Skeletal muscle satellite cell (primary cell): ENCODE measurements at regions not wholly inside any gene's neighbourhood (a gene's known extent, or its start where the extent isn't known, plus 50 kb on each side); places are given as distances from the start of the nearest gene placed in this dataset.

Source experiments
- H3K27me3 ChIP-seq: 2 replicates; pipeline ENCODE4 v1.7.0; 2013; ENCODE audit warnings: low read length; ENCODE audit not compliant: control insufficient read depth, insufficient read depth
- H3K36me3 ChIP-seq: 2 replicates; pipeline ENCODE4 v1.7.0; 2013; ENCODE audit warnings: mild to moderate bottlenecking, control low read depth, low read length; ENCODE audit not compliant: insufficient read depth
- H3K4me1 ChIP-seq: 2 replicates; pipeline ENCODE4 v1.7.0; 2013; ENCODE audit warnings: low read length; ENCODE audit not compliant: control insufficient read depth, insufficient read depth
- H3K4me2 ChIP-seq: 2 replicates; pipeline ENCODE4 v1.7.0; 2013; ENCODE audit warnings: mild to moderate bottlenecking, low read length
- H3K4me3 ChIP-seq: 2 replicates; pipeline ENCODE4 v1.7.0; 2013; ENCODE audit warnings: low read length
- H3K9ac ChIP-seq: 2 replicates; pipeline ENCODE4 v1.7.0; 2013; ENCODE audit warnings: mild to moderate bottlenecking, low read depth, low read length, moderate library complexity
- H3K9me3 ChIP-seq: replicated peaks from 2 replicates; pipeline ENCODE4 v1.7.0; 2013; ENCODE audit warnings: mild to moderate bottlenecking, control low read depth, low read length

DNA sequence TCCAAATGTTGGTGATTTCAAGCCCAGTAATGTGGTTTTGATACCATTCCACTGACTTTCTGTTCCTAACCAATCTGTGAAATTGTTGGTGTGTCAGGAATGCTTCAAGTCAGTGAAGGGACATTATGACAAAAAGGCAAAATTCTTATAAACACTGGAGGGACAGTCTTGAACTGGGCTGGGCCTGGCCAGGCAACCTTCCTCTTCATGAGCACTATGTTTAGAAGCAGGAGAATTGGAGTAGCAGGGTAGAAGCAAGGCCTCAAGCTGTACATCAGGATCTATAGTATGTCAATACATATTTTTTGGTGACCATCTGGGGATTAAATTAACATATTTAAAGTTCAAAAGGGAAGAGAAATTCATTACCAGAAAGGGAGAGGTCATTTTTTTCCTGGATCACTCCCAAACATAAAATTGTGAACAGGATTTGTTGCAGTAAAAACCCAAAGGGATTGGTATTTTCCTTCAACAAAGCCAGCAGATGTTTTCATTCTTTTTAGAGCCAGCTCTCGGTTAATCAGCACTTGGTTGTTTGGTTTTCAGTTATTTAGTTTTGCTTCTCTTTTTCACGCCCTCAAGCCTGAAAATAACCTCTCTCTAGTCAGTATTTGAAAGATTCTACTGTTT, 77.9 kb upstream of the PIK3R1 start:
- Histone ChIP-seq H3K4me2 (no peak overlapping the region), H3K9me3 (no peaks in the 10 kb centered on the region), H3K9ac (no peak overlapping the region), H3K4me3 (no peak overlapping the region), H3K27me3 (no peaks in the 10 kb centered on the region), H3K4me1 (peaks cover 15% of the 10 kb centered on the region), H3K36me3 (no peaks in the 10 kb centered on the region)

DNA sequence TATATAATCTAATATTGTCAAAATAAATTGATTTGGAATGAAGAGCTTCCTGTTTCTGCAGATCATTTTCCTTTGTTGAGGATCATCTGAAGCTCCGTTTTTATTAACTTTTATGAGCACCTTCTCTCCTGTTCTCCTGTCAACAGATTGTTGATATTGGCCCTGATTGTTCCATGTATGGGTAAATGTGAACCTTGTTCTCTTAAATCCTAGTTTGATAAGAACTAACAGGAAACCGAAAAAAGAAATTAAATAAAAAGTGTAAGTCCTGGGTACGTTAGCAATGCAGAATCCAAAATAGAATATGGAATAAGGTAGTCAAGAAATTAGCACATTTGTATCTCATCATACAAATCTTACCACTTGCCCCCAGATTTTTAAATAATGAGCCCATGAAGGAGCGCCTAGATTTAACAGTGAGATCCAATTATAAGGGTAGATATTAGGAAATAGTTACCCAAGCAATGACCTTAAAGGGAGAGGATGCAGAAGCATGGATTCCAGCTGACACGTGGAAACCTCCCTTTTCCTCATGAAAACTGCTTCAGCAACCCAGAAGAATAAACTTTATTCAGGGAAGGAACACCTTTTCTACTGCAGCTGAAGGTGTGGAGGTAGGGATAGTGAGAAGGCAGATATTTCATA, 80.8 kb upstream of the PIK3R1 start:
- Histone ChIP-seq H3K4me3 (no peak overlapping the region), H3K4me1 (peaks cover 5% of the 10 kb centered on the region), H3K9me3 (no peaks in the 10 kb centered on the region), H3K27me3 (no peaks in the 10 kb centered on the region), H3K9ac (no peak overlapping the region), H3K36me3 (no peaks in the 10 kb centered on the region), H3K4me2 (no peak overlapping the region)

DNA sequence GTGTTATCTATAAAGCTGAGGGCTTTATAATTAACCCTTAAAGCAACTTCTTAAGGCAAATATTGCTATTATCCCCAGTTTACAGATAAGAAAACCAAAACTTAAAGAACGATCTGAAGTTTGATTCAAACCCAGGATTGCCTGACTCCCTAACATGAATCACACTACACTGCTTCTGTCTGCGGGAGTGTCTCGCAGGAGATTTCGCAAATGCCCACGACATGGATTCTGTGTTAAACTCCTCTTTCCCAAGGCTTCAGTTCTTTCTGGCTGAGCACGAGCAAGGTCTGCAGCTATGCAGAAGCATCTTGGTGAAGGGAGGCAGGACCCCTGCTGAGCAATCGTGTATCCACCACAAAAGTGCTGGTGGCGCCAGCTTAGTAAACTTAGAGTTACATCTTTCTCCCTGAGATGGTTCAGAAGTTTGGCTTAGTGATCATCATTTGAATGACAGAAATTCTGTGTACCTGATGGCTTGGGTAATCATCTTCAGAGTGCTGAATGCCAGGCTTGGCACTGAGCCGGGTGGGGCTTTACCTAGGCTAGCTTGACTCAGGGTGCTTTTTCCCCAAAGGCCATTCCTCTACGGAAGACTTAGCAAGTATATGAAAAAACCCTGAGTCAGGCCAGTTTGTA, 81.4 kb upstream of the PIK3R1 start:
- no peak overlapping the region for H3K4me3 ChIP-seq
- no peak overlapping the region for H3K9ac ChIP-seq
- H3K4me1 ChIP-seq: peaks cover 5% of the 10 kb centered on the region
- H3K4me2 ChIP-seq: no peak overlapping the region
- no peaks in the 10 kb centered on the region for H3K27me3 ChIP-seq
- no peaks in the 10 kb centered on the region for H3K36me3 ChIP-seq
- no peaks in the 10 kb centered on the region for H3K9me3 ChIP-seq

DNA sequence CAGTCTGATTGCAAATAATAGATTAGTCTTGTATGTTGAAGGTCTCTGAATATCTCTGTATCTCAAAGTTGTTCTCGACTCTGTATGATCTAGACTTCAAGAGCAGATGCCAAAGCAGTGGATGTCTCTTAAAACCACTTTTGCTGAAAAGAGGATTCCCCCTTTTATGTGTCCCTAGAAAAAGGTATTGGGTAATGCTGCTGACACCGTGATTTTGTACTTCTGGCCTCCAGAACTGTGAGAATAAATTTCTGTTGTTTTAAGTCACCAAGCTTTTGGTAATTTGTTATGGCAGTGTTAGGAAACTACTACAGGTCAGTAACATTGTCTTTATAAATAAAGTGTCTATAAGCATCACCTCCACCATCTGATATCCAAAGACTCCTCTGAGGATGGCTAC, 85.3 kb upstream of the PIK3R1 start:
- Histone ChIP-seq H3K4me2 (no peak overlapping the region), H3K27me3 (no peaks in the 10 kb centered on the region), H3K4me1 (no peaks in the 10 kb centered on the region), H3K9me3 (no peaks in the 10 kb centered on the region), H3K4me3 (no peak overlapping the region), H3K9ac (no peak overlapping the region), H3K36me3 (no peaks in the 10 kb centered on the region)

DNA sequence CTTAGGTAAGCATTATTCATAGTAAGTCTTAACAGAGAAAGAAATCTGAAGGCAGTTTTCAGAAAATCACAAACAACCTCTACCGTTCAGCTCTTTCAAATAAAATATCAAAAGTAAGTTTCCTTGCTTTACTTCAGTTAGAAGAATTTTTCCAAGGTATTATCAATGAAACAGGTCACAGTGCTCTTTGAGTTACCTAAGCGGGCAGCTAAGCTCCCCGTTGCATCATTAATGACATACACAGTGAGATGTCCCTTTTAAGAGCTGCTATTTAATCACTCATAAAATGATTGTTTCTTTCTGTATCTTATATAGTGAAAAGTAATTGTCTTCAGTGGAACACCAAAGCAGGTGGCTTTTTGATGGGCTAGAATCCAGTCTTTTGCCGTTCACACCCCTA, 86.2 kb upstream of the PIK3R1 start:
- Histone ChIP-seq H3K27me3 (no peaks in the 10 kb centered on the region), H3K4me1 (no peaks in the 10 kb centered on the region), H3K9ac (no peak overlapping the region), H3K4me3 (no peak overlapping the region), H3K36me3 (no peaks in the 10 kb centered on the region), H3K4me2 (no peak overlapping the region), H3K9me3 (no peaks in the 10 kb centered on the region)

DNA sequence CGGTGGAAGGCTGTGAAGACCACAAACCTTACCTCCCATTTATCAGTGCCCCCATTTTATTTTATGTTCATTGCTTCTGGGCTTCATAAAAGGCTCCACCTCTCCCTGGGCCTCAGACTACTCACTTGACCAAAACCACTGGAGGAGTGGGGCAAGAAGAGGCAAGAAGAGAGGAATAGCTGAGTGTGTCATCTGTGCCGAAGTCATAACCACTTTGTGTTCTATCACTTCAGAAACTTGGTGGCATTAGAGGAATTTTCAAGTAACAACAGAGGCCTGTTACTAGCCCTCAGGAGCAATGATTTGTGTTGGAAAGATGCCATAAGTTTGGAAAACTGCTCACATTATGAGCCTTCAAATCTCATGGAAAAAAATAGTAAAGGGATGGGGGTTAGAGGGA, 88.7 kb upstream of the PIK3R1 start:
- H3K9ac ChIP-seq: no peak overlapping the region
- no peak overlapping the region for H3K4me2 ChIP-seq
- no peak overlapping the region for H3K4me3 ChIP-seq
- no peaks in the 10 kb centered on the region for H3K27me3 ChIP-seq
- H3K36me3 ChIP-seq: no peaks in the 10 kb centered on the region
- no peaks in the 10 kb centered on the region for H3K9me3 ChIP-seq
- peaks cover 5% of the 10 kb centered on the region for H3K4me1 ChIP-seq

DNA sequence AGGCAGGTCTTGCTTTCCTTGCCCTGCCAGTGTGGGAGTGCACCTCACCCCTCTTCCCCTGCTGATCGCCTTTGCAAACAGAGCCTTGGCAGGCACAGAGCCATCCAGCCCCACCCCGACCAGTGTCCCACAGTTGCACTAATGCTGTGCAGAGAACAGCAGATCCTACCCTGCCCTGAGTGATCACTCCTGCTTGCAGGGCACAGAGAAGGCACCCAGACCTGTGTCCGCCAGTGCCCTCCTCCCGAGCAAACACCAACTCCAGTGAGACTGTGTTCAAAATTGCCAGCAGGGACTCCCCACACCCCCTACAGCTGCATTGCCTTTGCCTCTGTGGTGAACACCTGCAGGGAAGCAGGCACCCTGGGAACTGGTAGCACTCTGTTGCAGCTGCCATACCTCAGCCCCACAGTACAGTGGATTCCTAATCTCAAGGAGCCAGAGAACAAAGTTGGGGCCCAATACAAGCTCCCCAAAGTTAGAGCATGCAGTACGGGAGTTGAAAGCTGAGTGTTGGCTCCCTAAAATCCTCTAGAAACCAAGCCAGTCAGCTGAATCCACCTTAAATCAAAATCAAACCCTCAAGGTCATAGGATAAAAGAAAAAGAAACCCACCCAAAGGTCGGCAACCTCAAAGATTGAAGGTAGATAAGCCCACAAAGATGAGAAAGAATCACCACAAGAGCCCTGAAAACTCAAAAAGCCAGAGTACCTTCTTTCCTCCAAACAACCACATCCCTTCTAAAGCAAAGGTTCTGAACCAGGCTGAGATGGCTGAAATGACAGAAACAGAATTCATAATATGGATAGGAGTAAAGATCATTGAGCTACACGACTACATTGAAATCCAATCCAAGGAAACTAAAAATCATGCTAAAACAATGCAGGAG, 92.9 kb upstream of the PIK3R1 start:
- Histone ChIP-seq H3K36me3 (no peaks in the 10 kb centered on the region), H3K4me1 (peaks cover 5% of the 10 kb centered on the region), H3K9ac (no peak overlapping the region), H3K9me3 (no peaks in the 10 kb centered on the region), H3K27me3 (no peaks in the 10 kb centered on the region), H3K4me3 (no peak overlapping the region), H3K4me2 (no peak overlapping the region)

DNA sequence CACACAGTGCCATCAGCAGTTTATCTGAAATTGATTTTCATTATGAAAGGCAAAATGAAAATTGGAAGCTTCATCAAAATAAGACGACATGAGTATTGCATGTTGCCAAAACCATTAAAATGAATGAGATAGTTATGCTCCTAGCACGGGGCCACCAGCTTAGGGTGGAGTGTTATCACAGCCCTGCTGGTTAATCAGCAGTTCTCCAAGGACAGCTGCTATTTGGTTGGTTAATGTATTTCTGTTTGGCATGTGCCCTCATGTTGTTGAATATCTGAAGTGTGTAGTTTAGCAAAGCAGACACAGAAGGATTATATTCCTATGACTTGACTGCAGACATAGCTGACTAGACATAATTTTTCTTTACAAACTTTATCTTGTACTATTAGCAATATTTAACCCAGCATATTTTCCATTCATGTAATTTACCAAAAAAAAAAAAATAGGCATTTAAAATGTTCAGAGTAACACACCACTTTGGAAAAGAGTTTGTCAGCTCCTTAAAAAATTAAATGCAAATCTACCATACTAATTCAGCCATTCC, 98.6 kb upstream of the PIK3R1 start:
- no peak overlapping the region for H3K9ac ChIP-seq
- no peaks in the 10 kb centered on the region for H3K36me3 ChIP-seq
- peaks cover 13% of the 10 kb centered on the region for H3K4me1 ChIP-seq
- H3K4me2 ChIP-seq: no peak overlapping the region
- no peaks in the 10 kb centered on the region for H3K9me3 ChIP-seq
- H3K4me3 ChIP-seq: no peak overlapping the region
- no peaks in the 10 kb centered on the region for H3K27me3 ChIP-seq

DNA sequence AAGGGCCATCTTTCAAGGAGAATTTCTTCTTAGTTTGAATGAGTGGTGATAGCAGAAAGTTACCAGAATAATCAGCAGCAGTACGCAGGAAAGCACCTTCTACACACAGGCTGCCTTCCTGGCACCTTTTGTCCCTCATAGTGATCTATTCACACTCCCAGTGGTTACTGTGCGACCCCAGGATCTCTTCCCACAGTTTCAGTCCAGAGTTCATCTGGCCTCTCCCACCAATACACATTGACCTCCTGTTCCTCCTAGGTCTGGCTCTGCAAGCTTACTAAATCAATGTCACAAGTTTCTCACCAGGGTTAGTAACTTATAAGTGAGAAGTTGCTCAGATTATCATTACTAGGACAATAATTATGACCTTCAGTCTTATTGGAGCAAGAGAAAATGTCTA, 99.1 kb upstream of the PIK3R1 start:
- H3K9me3 ChIP-seq: no peaks in the 10 kb centered on the region
- H3K4me1 ChIP-seq: peaks cover 13% of the 10 kb centered on the region
- no peak overlapping the region for H3K4me3 ChIP-seq
- H3K9ac ChIP-seq: no peak overlapping the region
- H3K27me3 ChIP-seq: no peaks in the 10 kb centered on the region
- H3K4me2 ChIP-seq: no peak overlapping the region
- H3K36me3 ChIP-seq: no peaks in the 10 kb centered on the region

DNA sequence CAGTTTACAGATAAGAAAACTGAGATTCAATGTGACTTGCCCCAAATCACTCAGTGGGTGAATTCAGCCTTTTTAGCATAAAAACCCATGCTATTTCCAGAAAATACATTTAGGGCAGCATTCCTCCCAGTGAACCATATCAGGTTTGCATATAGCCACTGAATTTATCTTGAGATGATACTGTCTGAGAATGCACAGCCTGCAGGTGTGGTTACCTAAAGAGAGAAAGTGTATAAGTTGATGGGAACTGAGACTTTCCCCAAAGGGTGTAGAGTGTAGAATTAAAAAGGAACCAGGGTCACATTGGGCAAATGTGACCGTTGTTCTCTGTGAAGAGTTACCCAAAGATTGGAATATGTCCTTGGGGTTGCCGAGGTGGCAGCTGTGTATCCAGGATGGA, 100.0 kb upstream of the PIK3R1 start:
- Histone ChIP-seq H3K4me2 (no peak overlapping the region), H3K36me3 (no peaks in the 10 kb centered on the region), H3K27me3 (no peaks in the 10 kb centered on the region), H3K9me3 (no peaks in the 10 kb centered on the region), H3K9ac (no peak overlapping the region), H3K4me3 (no peak overlapping the region), H3K4me1 (peaks cover 13% of the 10 kb centered on the region)

DNA sequence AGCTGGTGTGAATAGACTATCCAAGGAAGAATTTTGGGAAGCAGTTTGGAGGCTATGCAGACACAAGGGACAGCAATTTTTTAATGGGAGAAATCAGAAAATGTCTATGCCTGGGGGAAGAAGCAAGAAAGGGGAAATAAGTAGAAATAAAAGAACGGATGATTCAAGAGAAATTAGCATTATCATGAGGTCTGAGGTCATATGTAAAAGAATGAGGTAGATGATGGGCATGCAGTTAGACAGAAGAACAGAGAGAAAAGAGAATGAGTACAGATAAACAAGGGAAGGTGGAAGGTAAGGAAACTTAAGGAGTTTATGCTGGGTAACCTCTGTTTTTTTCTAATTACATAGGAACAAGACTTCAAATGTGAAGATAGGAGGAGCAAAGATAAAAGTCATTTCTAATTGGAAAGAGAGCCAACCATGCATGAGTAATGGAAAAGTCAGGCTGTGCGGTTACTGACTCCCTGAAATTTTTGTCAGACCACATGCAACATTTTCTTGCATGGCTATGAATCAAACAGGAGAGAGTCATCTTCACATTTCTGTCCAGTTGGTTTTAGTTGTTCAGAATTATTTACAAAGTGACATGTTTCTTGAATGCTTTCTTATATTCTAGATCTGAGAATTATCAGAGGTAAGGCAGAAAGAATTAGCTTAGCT, 101.0 kb upstream of the PIK3R1 start:
- Histone ChIP-seq H3K4me2 (peak overlapping the region; percentile 18), H3K9me3 (no peaks in the 10 kb centered on the region), H3K4me1 (peaks cover 13% of the 10 kb centered on the region), H3K27me3 (no peaks in the 10 kb centered on the region), H3K36me3 (no peaks in the 10 kb centered on the region), H3K9ac (peak overlapping the region; percentile 6), H3K4me3 (no peak overlapping the region)
